H1 (cell line): ENCODE measurements at regions not wholly inside any gene's neighbourhood (a gene's known extent, or its start where the extent isn't known, plus 50 kb on each side); places are given as distances from the start of the nearest gene placed in this dataset.

Experiments
- CTCF ChIA-PET: fragments of 300-600 bp; sonication (Branson Sonifier 250); formaldehyde crosslinking; loops from one replicate; lab custom pipeline; 2021; ENCODE audit not compliant: partially characterized antibody; lab: Charles Lee
- POLR2A ChIA-PET: fragments of 300-600 bp; sonication (Branson Sonifier 250); formaldehyde crosslinking; loops from one replicate; lab custom pipeline; 2021; ENCODE audit warnings: inconsistent platforms; ENCODE audit not compliant: partially characterized antibody; lab: Charles Lee
- DNase-seq, 2 experiments: peaks; one replicate each; pipeline versions ENCODE4 v3.0.0 to v3.0.0-alpha.2; 2010 to 2022; ENCODE audit warnings: low spot score in 2 of 2, low read depth in 1 of 2, mixed read lengths in 1 of 2
- FAIRE-seq: peaks from 2 replicates; lab custom pipeline; 2011; peaks lifted over from hg19 to GRCh38; lab: Jason Lieb, UNC
- H2AFZ ChIP-seq: 2 replicates; pipeline ENCODE4 v1.8.1; 2012; ENCODE audit warnings: low read length, inconsistent platforms
- H2AK5ac ChIP-seq: 2 replicates; pipeline ENCODE4 v1.6.1; 2013; ENCODE audit warnings: low read depth, low read length
- H2BK120ac ChIP-seq: replicated peaks from 2 replicates; pipeline ENCODE3; 2013; ENCODE audit warnings: low read depth, low read length, inconsistent platforms
- H2BK12ac ChIP-seq: 2 replicates; pipeline ENCODE4 v1.6.1; 2013; ENCODE audit warnings: low read depth, low read length
- H2BK15ac ChIP-seq: 2 replicates; pipeline ENCODE4 v1.6.1; 2013; ENCODE audit warnings: low read length
- H2BK20ac ChIP-seq: 2 replicates; pipeline ENCODE4 v1.6.1; 2013; ENCODE audit warnings: low read length
- H2BK5ac ChIP-seq: 2 replicates; pipeline ENCODE4 v1.6.1; 2013; ENCODE audit warnings: low read depth, low read length
- H3K14ac ChIP-seq: 2 replicates; pipeline ENCODE4 v1.6.1; 2013; ENCODE audit warnings: inconsistent platforms; ENCODE audit not compliant: insufficient read length
- H3K18ac ChIP-seq: 2 replicates; pipeline ENCODE4 v1.6.1; 2013; ENCODE audit warnings: low read length; ENCODE audit errors: extremely low read depth
- H3K23ac ChIP-seq: 2 replicates; pipeline ENCODE4 v1.6.1; 2013; ENCODE audit warnings: inconsistent platforms; ENCODE audit not compliant: insufficient read length
- H3K23me2 ChIP-seq: 2 replicates; pipeline ENCODE4 v1.6.1; 2013; ENCODE audit warnings: low read depth, low read length
- H3K27ac ChIP-seq: 2 replicates; pipeline ENCODE4 v1.6.1; 2011; ENCODE audit warnings: low read depth, low read length, inconsistent platforms
- H3K27me3 ChIP-seq, 4 experiments: replicated peaks in 1 of 4; 1 replicate in 1 of 4; 2 replicates in 3 of 4; pipeline versions ENCODE4 v1.6.1 to v1.8.1; 2011 to 2013; ENCODE audit warnings: low read length in 3 of 4, mild to moderate bottlenecking in 3 of 4, inconsistent platforms in 2 of 4, mixed read lengths in 2 of 4, moderate library complexity in 1 of 4; ENCODE audit not compliant: control insufficient read depth in 3 of 4, insufficient read depth in 3 of 4; ENCODE audit errors: extremely low read depth in 1 of 4
- H3K36me3 ChIP-seq, 4 experiments: 2 replicates each; pipeline versions ENCODE4 v1.6.1 to v1.8.1; 2011 to 2013; ENCODE audit warnings: mild to moderate bottlenecking in 4 of 4, low read length in 3 of 4, moderate library complexity in 2 of 4, control low read depth in 1 of 4, inconsistent platforms in 1 of 4; ENCODE audit not compliant: insufficient read depth in 4 of 4, control insufficient read depth in 2 of 4
- H3K4ac ChIP-seq: replicated peaks from 2 replicates; pipeline ENCODE3; 2013; ENCODE audit warnings: low read length, low read depth, mixed read lengths, inconsistent platforms; ENCODE audit not compliant: insufficient read length
- H3K4me1 ChIP-seq, 4 experiments: replicated peaks in 1 of 4; 1 replicate in 1 of 4; 2 replicates in 3 of 4; pipeline versions ENCODE4 v1.6.1 to v1.8.1; 2011 to 2013; ENCODE audit warnings: low read length in 3 of 4, inconsistent platforms in 2 of 4, mixed read lengths in 1 of 4; ENCODE audit not compliant: insufficient read depth in 4 of 4, control insufficient read depth in 3 of 4
- H3K4me2 ChIP-seq, 2 experiments: 2 replicates each; pipeline versions ENCODE4 v1.6.1 to v1.8.1; 2011 to 2013; ENCODE audit warnings: low read depth in 2 of 2, low read length in 2 of 2, control low read depth in 1 of 2, inconsistent platforms in 1 of 2, mild to moderate bottlenecking in 1 of 2; ENCODE audit not compliant: insufficient read depth in 1 of 2
- H3K4me3 ChIP-seq, 4 experiments: fragments of 200-600, 300-600 bp in 1 of 4; sonication (generic), shearing (Covaris generic), sonication (Bioruptor Twin) in 1 of 4; 2 replicates each; pipeline versions ENCODE4 v1.5.1 to v1.8.1; 2011 to 2016; ENCODE audit warnings: low read length in 4 of 4, low read depth in 3 of 4, control low read depth in 2 of 4, inconsistent platforms in 2 of 4, mild to moderate bottlenecking in 2 of 4, mixed read lengths in 1 of 4, moderate library complexity in 1 of 4; ENCODE audit not compliant: insufficient read depth in 2 of 4; ENCODE audit errors: extremely low read depth in 1 of 4
- H3K56ac ChIP-seq: replicated peaks from 2 replicates; pipeline ENCODE3; 2013; ENCODE audit warnings: low read depth, mild to moderate bottlenecking, mixed read lengths, low read length, inconsistent platforms; ENCODE audit not compliant: insufficient read length
- H3K79me1 ChIP-seq: 2 replicates; pipeline ENCODE4 v1.6.1; 2013; ENCODE audit warnings: low read depth, low read length, control low read depth
- H3K79me2 ChIP-seq, 2 experiments: 2 replicates each; pipeline versions ENCODE4 v1.6.1 to v1.8.1; 2012 to 2013; ENCODE audit warnings: low read length in 2 of 2, mild to moderate bottlenecking in 2 of 2, inconsistent platforms in 1 of 2; ENCODE audit not compliant: insufficient read depth in 2 of 2, control insufficient read depth in 1 of 2
- H3K9ac ChIP-seq, 4 experiments: replicated peaks in 1 of 4; 1 replicate in 1 of 4; 2 replicates in 3 of 4; pipeline versions ENCODE4 v1.6.1 to v1.8.1; 2011 to 2013; ENCODE audit warnings: low read depth in 3 of 4, low read length in 3 of 4, control low read depth in 2 of 4, mild to moderate bottlenecking in 2 of 4, moderate library complexity in 2 of 4, inconsistent platforms in 1 of 4; ENCODE audit errors: extremely low read depth in 1 of 4
- H3K9me3 ChIP-seq, 2 experiments: 2 replicates each; pipeline versions ENCODE4 v1.6.1 to v1.8.1; 2012 to 2013; ENCODE audit warnings: mild to moderate bottlenecking in 2 of 2, moderate library complexity in 2 of 2, control low read depth in 1 of 2, inconsistent platforms in 1 of 2, low read depth in 1 of 2, low read length in 1 of 2, mixed read lengths in 1 of 2; ENCODE audit not compliant: insufficient read depth in 2 of 2
- H4K20me1 ChIP-seq, 2 experiments: replicated peaks in 1 of 2; 2 replicates each; pipeline versions ENCODE3 to v1.8.1; 2011 to 2013; ENCODE audit warnings: inconsistent platforms in 2 of 2, low read length in 2 of 2, mild to moderate bottlenecking in 1 of 2; ENCODE audit not compliant: insufficient read depth in 2 of 2, control insufficient read depth in 1 of 2
- H4K5ac ChIP-seq: 2 replicates; pipeline ENCODE4 v1.6.1; 2013; ENCODE audit warnings: low read length, low read depth, mixed read lengths, inconsistent platforms; ENCODE audit not compliant: insufficient read length
- H4K8ac ChIP-seq: 2 replicates; pipeline ENCODE4 v1.8.0; 2013; ENCODE audit warnings: mild to moderate bottlenecking, moderate library complexity, low read length, inconsistent platforms; ENCODE audit not compliant: insufficient read depth; ENCODE audit errors: extremely low read depth
- H4K91ac ChIP-seq: replicated peaks from 2 replicates; pipeline ENCODE3; 2013; ENCODE audit warnings: low read length, mixed read lengths, inconsistent platforms; ENCODE audit not compliant: insufficient read length
- BCL11A ChIP-seq, 2 experiments: IDR thresholded peaks; one replicate each; pipeline ENCODE4 v1.6.1; 2011; ENCODE audit warnings: low read depth in 2 of 2, low read length in 2 of 2, mild to moderate bottlenecking in 2 of 2
- CREB1 ChIP-seq: IDR thresholded peaks from 2 replicates; pipeline ENCODE4 v1.6.1; 2012; ENCODE audit warnings: inconsistent platforms
- GABPA ChIP-seq: IDR thresholded peaks from 2 replicates; pipeline ENCODE4 v1.6.1; 2011; ENCODE audit warnings: mild to moderate bottlenecking, low read length, moderate library complexity, borderline replicate concordance; ENCODE audit not compliant: insufficient read depth
- GTF2F1 ChIP-seq: IDR thresholded peaks from 2 replicates; pipeline ENCODE4 v1.6.1; 2012; ENCODE audit warnings: low read depth, low read length, improper control_type of control experiment, borderline replicate concordance
- HDAC6 ChIP-seq: IDR thresholded peaks from one replicate; pipeline ENCODE4 v1.7.1; 2012; ENCODE audit warnings: low read depth, mild to moderate bottlenecking, inconsistent platforms, low read length, moderate library complexity
- JUND ChIP-seq: IDR thresholded peaks from 2 replicates; pipeline ENCODE4 v1.6.1; 2011; ENCODE audit warnings: mild to moderate bottlenecking, improper control_type of control experiment, low read length
- NRF1 ChIP-seq: IDR thresholded peaks from 2 replicates; pipeline ENCODE4 v1.6.1; 2011; ENCODE audit warnings: mild to moderate bottlenecking, low read depth, low read length, improper control_type of control experiment
- RBBP5 ChIP-seq: IDR thresholded peaks from 2 replicates; pipeline ENCODE4 v1.7.1; 2012; ENCODE audit warnings: low read depth, mild to moderate bottlenecking, inconsistent platforms, low read length, moderate library complexity, borderline replicate concordance
- RXRA ChIP-seq: IDR thresholded peaks from 2 replicates; pipeline ENCODE4 v1.6.1; 2011; ENCODE audit warnings: low read depth, mild to moderate bottlenecking, low read length, moderate library complexity; ENCODE audit not compliant: insufficient read depth
- SAP30 ChIP-seq: fragments of 300-600 bp; sonication (generic); IDR thresholded peaks from 2 replicates; pipeline ENCODE4 v1.7.1; 2012; ENCODE audit warnings: low read length, moderate library complexity, mild to moderate bottlenecking, inconsistent platforms; ENCODE audit not compliant: insufficient read depth, insufficient replicate concordance
- SP1 ChIP-seq: IDR thresholded peaks from 2 replicates; pipeline ENCODE4 v1.6.1; 2011; ENCODE audit warnings: low read depth, low read length
- SUZ12 ChIP-seq: fragments of 200-600 bp; sonication (generic); IDR thresholded peaks from 2 replicates; pipeline ENCODE4 v1.6.1; 2012; ENCODE audit warnings: mild to moderate bottlenecking, inconsistent platforms, low read length, moderate library complexity, mixed read lengths
- TEAD4 ChIP-seq: IDR thresholded peaks from 2 replicates; pipeline ENCODE4 v1.6.1; 2012; ENCODE audit warnings: low read depth, low read length, inconsistent platforms, mixed read lengths
- WGBS, 2 experiments: shearing (Covaris generic) in 1 of 2; methylation state at CpG; one replicate each; pipeline versions ENCODE4 v1.1.6 to v1.1.7; 2013 to 2015; ENCODE audit warnings: low lambda C conversion rate in 2 of 2, mixed read lengths in 2 of 2, inconsistent platforms in 1 of 2, low coverage in 1 of 2, missing lambda C conversion rate in 1 of 2; ENCODE audit not compliant: insufficient replicate concordance in 2 of 2, insufficient coverage in 1 of 2, insufficient read length in 1 of 2; ENCODE audit errors: extremely low coverage in 1 of 2, missing lambda C conversion rate in 1 of 2; 5-methylcytosine and 5-hydroxymethylcytosine counted together
- TF ChIP-seq, protein P1 (sequence below): IDR thresholded peaks from 2 replicates; pipeline ENCODE4 v1.6.1; 2012; ENCODE audit warnings: inconsistent platforms

DNA sequence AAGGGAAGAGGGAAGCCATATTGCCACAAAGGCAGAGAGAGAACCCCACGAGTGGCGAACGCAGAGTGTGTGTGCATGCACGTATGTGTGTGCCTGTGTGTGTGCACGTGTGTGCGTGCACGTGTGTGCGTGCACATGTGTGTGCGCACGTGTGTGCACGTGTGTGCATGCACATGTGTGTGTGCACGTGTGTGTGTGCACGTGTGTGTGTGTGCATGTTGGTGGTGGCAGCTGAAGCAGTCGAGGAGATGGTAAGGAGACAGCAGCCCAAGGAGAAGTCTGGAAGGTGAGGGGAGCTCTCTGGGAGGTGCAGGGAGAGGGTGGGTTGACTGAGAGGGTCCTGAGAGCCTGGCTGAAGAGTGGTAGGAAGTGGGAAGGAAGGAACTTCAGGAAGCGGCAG, 94.1 kb upstream of the NECTIN1 start:
- H4K91ac ChIP-seq: no peak overlapping the region
- no peak for FAIRE-seq
- H3K4me2 ChIP-seq: no peak overlapping the region
- no peaks in the 10 kb centered on the region for H3K27me3 ChIP-seq
- H3K23me2 ChIP-seq: no peaks in the 10 kb centered on the region; the same call in 1 of the 2 replicates
- no peak overlapping the region for H4K8ac ChIP-seq
- no peak overlapping the region for H3K56ac ChIP-seq
- ChIA-PET CTCF (interaction anchor here (0.9 to 1.3 kb wide), 2 partner anchors 22 to 29 kb away, joined by 3 to 5 read pairs; no protein-coding TSS in a partner anchor), POLR2A (no interaction called here)
- no peak overlapping the region for H3K9ac ChIP-seq
- no peak overlapping the region for H2AK5ac ChIP-seq
- no peak overlapping the region for H3K18ac ChIP-seq
- H3K79me1 ChIP-seq: no peaks in the 10 kb centered on the region
- H3K23ac ChIP-seq: no peak overlapping the region
- no peak overlapping the region for H2BK20ac ChIP-seq
- no peak overlapping the region for H2BK120ac ChIP-seq
- H3K4ac ChIP-seq: no peak overlapping the region
- no peaks in the 10 kb centered on the region for H3K36me3 ChIP-seq
- no peak for TF ChIP-seq GABPA
- no peak for TF ChIP-seq SAP30
- no peak for TF ChIP-seq BCL11A (IDR thresholded peaks at IDR 0.05; ENCODE audit: low read depth in 2 of 2, low read length in 2 of 2)
- no peak for TF ChIP-seq GTF2F1
- TF ChIP-seq, protein P1, sequence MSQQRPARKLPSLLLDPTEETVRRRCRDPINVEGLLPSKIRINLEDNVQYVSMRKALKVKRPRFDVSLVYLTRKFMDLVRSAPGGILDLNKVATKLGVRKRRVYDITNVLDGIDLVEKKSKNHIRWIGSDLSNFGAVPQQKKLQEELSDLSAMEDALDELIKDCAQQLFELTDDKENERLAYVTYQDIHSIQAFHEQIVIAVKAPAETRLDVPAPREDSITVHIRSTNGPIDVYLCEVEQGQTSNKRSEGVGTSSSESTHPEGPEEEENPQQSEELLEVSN: no peak
- TF ChIP-seq RBBP5: no peak
- no peak for TF ChIP-seq CREB1
- no peak for TF ChIP-seq HDAC6
- TF ChIP-seq TEAD4: no peak
- TF ChIP-seq NRF1: no peak
- TF ChIP-seq SUZ12: no peak
- TF ChIP-seq SP1: no peak
- no peak for TF ChIP-seq RXRA
- TF ChIP-seq JUND: no peak
- H3K79me2 ChIP-seq: no peaks in the 10 kb centered on the region
- peak overlapping the region; percentile 46; the same call in 1 of the 2 replicates for H2BK15ac ChIP-seq
- peaks cover 0 to 5% of the 10 kb centered on the region in 2 experiments; a peak in 1 of 4 replicates for H3K9me3 ChIP-seq
- H4K20me1 ChIP-seq: no peaks in the 10 kb centered on the region
- H3K4me3 ChIP-seq: no peak overlapping the region
- H2BK5ac ChIP-seq: no peak overlapping the region
- peaks cover 0 to 6% (median 2%) of the 10 kb centered on the region in 4 experiments; a peak in 3 of 7 replicates for H3K4me1 ChIP-seq
- no peak overlapping the region for H2BK12ac ChIP-seq
- H2AFZ ChIP-seq: no peak overlapping the region
- WGBS, 2 experiments: 96% methylated on average over 8 of the region's 15 CpGs; no CpG with 5 or more reads in 1 of the 2 experiments
- no peak overlapping the region for H3K27ac ChIP-seq
- DNase-seq: no peak
- no peak overlapping the region for H4K5ac ChIP-seq
- H3K14ac ChIP-seq: no peak overlapping the region
